SK-N-SH (cell line): ENCODE measurements at regions not wholly inside any gene's neighbourhood (a gene's known extent, or its start where the extent isn't known, plus 50 kb on each side); places are given as distances from the start of the nearest gene placed in this dataset.

Experiments used
- CTCF ChIA-PET: fragments of 300-600, 350-600 bp; formaldehyde crosslinking; extraction: SDS; loops from one replicate; lab custom pipeline; 2021; lab: Yijun Ruan, JAX
- POLR2A ChIA-PET: fragments of 350-600 bp; sonication (Branson Sonifier 250); formaldehyde crosslinking; extraction: SDS; loops from one replicate; lab custom pipeline; 2020; ENCODE audit warnings: antibody characterized with exemption, inconsistent platforms; lab: Yijun Ruan, JAX
- DNase-seq: peaks from one replicate; pipeline ENCODE4 v3.0.0; 2012
- H2AFZ ChIP-seq: fragments of 200-600 bp; sonication (generic); 2 replicates; pipeline ENCODE4 v1.8.1; 2016; ENCODE audit warnings: antibody characterized with exemption, mild to moderate bottlenecking, low read depth
- H3F3A ChIP-seq: fragments of 200-600 bp; sonication (generic); replicated peaks from 2 replicates; pipeline ENCODE3; 2016; ENCODE audit warnings: antibody characterized with exemption, mild to moderate bottlenecking; ENCODE audit not compliant: insufficient read depth
- H3K27ac ChIP-seq, 2 experiments: fragments of 200-500 bp in 1 of 2; fragments of 200-600 bp in 1 of 2; sonication (Bioruptor generic) in 1 of 2; sonication (generic), shearing (Covaris generic) in 1 of 2; 2 replicates each; pipeline versions ENCODE4 v1.5.1 to v1.6.1; 2014 to 2016; ENCODE audit warnings: low read depth in 2 of 2, inconsistent platforms in 1 of 2, low read length in 1 of 2, mild to moderate bottlenecking in 1 of 2, mixed read lengths in 1 of 2
- H3K27me3 ChIP-seq: fragments of 200-600 bp; sonication (generic), shearing (Covaris generic); 2 replicates; pipeline ENCODE4 v1.6.1; 2016; ENCODE audit warnings: mixed run types; ENCODE audit not compliant: insufficient read depth
- H3K36me3 ChIP-seq, 2 experiments: fragments of 200-500 bp in 1 of 2; fragments of 200-600 bp in 1 of 2; sonication (Bioruptor generic) in 1 of 2; sonication (generic) in 1 of 2; replicated peaks in 1 of 2; 2 replicates each; pipeline versions ENCODE3 to v1.5.1; 2014 to 2016; ENCODE audit warnings: low read length in 1 of 2, mild to moderate bottlenecking in 1 of 2; ENCODE audit not compliant: insufficient read depth in 2 of 2, control insufficient read depth in 1 of 2
- H3K4me1 ChIP-seq, 2 experiments: fragments of 200-500 bp in 1 of 2; fragments of 200-600 bp in 1 of 2; sonication (Bioruptor generic) in 1 of 2; sonication (generic), shearing (Covaris generic) in 1 of 2; 2 replicates each; pipeline versions ENCODE4 v1.5.1 to v1.6.1; 2014 to 2016; ENCODE audit warnings: low read depth in 1 of 2, low read length in 1 of 2, mixed run types in 1 of 2; ENCODE audit not compliant: insufficient read depth in 2 of 2, control insufficient read depth in 1 of 2
- H3K4me2 ChIP-seq: fragments of 200-600 bp; sonication (generic), shearing (Covaris generic); 2 replicates; pipeline ENCODE4 v1.6.1; 2017; ENCODE audit warnings: mixed run types
- H3K4me3 ChIP-seq, 2 experiments: fragments of 200-500 bp in 1 of 2; fragments of 200-600 bp in 1 of 2; sonication (Bioruptor generic) in 1 of 2; sonication (generic), shearing (Covaris generic) in 1 of 2; 2 replicates each; pipeline versions ENCODE4 v1.5.1 to v1.8.1; 2014 to 2016; ENCODE audit warnings: low read depth in 2 of 2, inconsistent platforms in 1 of 2, low read length in 1 of 2, mild to moderate bottlenecking in 1 of 2, mixed read lengths in 1 of 2, moderate library complexity in 1 of 2
- H3K79me2 ChIP-seq: fragments of 200-600 bp; sonication (generic); 2 replicates; pipeline ENCODE4 v1.8.1; 2017; ENCODE audit warnings: mild to moderate bottlenecking; ENCODE audit not compliant: insufficient read depth
- H3K9ac ChIP-seq: fragments of 200-600 bp; sonication (generic); 2 replicates; pipeline ENCODE4 v1.6.1; 2017; ENCODE audit warnings: mixed run types
- H3K9me2 ChIP-seq: fragments of 200-600 bp; sonication (generic); 2 replicates; pipeline ENCODE4 v1.6.1; 2017; ENCODE audit warnings: mixed run types
- H3K9me3 ChIP-seq: fragments of 200-600 bp; sonication (generic); 2 replicates; pipeline ENCODE4 v1.6.1; 2017; ENCODE audit warnings: mixed run types, mild to moderate bottlenecking, moderate library complexity
- H4K20me1 ChIP-seq: fragments of 200-600 bp; sonication (generic); 2 replicates; pipeline ENCODE4 v1.6.1; 2017; ENCODE audit warnings: mild to moderate bottlenecking, mixed run types; ENCODE audit not compliant: insufficient read depth
- EP300 ChIP-seq, 2 experiments: IDR thresholded peaks; 2 replicates each; pipeline versions ENCODE4 v1.4.0 to v1.6.1; 2012; ENCODE audit warnings: borderline replicate concordance in 1 of 2, low read depth in 1 of 2, low read length in 1 of 2
- FOXM1 ChIP-seq: IDR thresholded peaks from 2 replicates; pipeline ENCODE4 v1.4.0; 2012; ENCODE audit warnings: low read depth, mild to moderate bottlenecking
- GABPA ChIP-seq: IDR thresholded peaks from 2 replicates; pipeline ENCODE4 v1.4.0; 2012; ENCODE audit warnings: low read depth, mild to moderate bottlenecking
- MXI1 ChIP-seq: IDR thresholded peaks from 2 replicates; pipeline ENCODE4 v1.6.1; 2012; ENCODE audit warnings: mild to moderate bottlenecking, low read depth, low read length, improper control_type of control experiment
- NFIC ChIP-seq: IDR thresholded peaks from 2 replicates; pipeline ENCODE4 v1.4.0; 2012; ENCODE audit warnings: borderline replicate concordance
- NRF1 ChIP-seq: IDR thresholded peaks from 2 replicates; pipeline ENCODE4 v1.6.1; 2012; ENCODE audit warnings: low read depth, mild to moderate bottlenecking, low read length
- PBX3 ChIP-seq: IDR thresholded peaks from 2 replicates; pipeline ENCODE4; 2012
- POLR2AphosphoS5 ChIP-seq: IDR thresholded peaks from 2 replicates; pipeline ENCODE4 v1.6.1; 2012; ENCODE audit warnings: low read depth, low read length
- RCOR1 ChIP-seq: fragments of 150-350 bp; IDR thresholded peaks from 2 replicates; pipeline ENCODE4 v1.6.1; 2017; ENCODE audit warnings: antibody characterized with exemption, low read length
- REST ChIP-seq: IDR thresholded peaks from 2 replicates; pipeline ENCODE4 v1.6.1; 2012; ENCODE audit warnings: mild to moderate bottlenecking, low read depth, low read length, moderate library complexity
- RFX5 ChIP-seq: IDR thresholded peaks from 2 replicates; pipeline ENCODE4 v1.6.1; 2012; ENCODE audit warnings: mild to moderate bottlenecking, improper control_type of control experiment, low read length
- RXRA ChIP-seq: IDR thresholded peaks from 2 replicates; pipeline ENCODE4 v1.4.0; 2012; ENCODE audit warnings: low read depth, mild to moderate bottlenecking, borderline replicate concordance
- SIN3A ChIP-seq: IDR thresholded peaks from 2 replicates; pipeline ENCODE4 v1.6.1; 2012; ENCODE audit warnings: low read depth, mild to moderate bottlenecking, low read length, moderate library complexity, borderline replicate concordance
- SMC3 ChIP-seq: IDR thresholded peaks from 2 replicates; pipeline ENCODE4 v1.6.1; 2012; ENCODE audit warnings: low read depth, low read length, improper control_type of control experiment
- TAF1 ChIP-seq: IDR thresholded peaks from 2 replicates; pipeline ENCODE4 v1.6.1; 2012; ENCODE audit warnings: low read depth, mild to moderate bottlenecking, low read length, moderate library complexity, borderline replicate concordance
- USF2 ChIP-seq: fragments of 150-350 bp; IDR thresholded peaks from 2 replicates; pipeline ENCODE4 v1.6.1; 2017; ENCODE audit warnings: antibody characterized with exemption, low read length, low read depth, borderline replicate concordance
- WGBS: methylation state at CpG from one replicate; pipeline ENCODE4 v1.1.6; 2017; ENCODE audit warnings: low lambda C conversion rate; 5-methylcytosine and 5-hydroxymethylcytosine counted together
- TF ChIP-seq, protein P1 (sequence below): fragments of 150-350 bp; IDR thresholded peaks from 2 replicates; pipeline ENCODE4 v1.6.1; 2016; ENCODE audit warnings: mild to moderate bottlenecking, low read depth, low read length
- TF ChIP-seq, protein P2 (sequence below): fragments of 200-600 bp; sonication (generic); IDR thresholded peaks from 2 replicates; pipeline ENCODE4 v1.6.1; 2017; ENCODE audit warnings: antibody characterized with exemption, mild to moderate bottlenecking, moderate library complexity

DNA sequence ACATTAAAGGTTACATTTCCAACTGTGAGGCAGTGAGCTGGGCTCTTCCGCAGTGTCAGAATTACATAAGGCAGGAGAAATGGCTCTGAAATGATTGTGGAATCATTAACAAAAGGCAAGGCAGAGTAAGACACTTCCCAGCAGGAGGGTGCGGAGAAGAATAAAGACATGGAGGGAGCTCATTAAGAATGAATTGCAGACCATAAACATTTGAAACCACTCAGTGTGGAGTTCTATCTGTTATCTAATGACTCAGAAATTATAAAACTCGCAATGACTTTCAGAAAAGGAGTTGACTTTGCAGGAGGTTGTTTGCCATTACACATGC, 77.0 kb downstream of the SMIM21 start:
- no peaks in the 10 kb centered on the region for H3K27me3 ChIP-seq
- TF ChIP-seq FOXM1, result no peak
- no peak for TF ChIP-seq REST
- no peak for TF ChIP-seq NRF1
- no peak for TF ChIP-seq RCOR1
- TF ChIP-seq SIN3A, result no peak
- TF ChIP-seq, protein P1, sequence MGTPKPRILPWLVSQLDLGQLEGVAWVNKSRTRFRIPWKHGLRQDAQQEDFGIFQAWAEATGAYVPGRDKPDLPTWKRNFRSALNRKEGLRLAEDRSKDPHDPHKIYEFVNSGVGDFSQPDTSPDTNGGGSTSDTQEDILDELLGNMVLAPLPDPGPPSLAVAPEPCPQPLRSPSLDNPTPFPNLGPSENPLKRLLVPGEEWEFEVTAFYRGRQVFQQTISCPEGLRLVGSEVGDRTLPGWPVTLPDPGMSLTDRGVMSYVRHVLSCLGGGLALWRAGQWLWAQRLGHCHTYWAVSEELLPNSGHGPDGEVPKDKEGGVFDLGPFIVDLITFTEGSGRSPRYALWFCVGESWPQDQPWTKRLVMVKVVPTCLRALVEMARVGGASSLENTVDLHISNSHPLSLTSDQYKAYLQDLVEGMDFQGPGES, result no peak
- no peak for TF ChIP-seq SMC3
- TF ChIP-seq PBX3, result no peak
- no peak for TF ChIP-seq GABPA
- TF ChIP-seq USF2, result no peak
- TF ChIP-seq EP300 (IDR thresholded peaks at IDR 0.05; ENCODE audit: borderline replicate concordance in 1 of 2, low read depth in 1 of 2, low read length in 1 of 2), result no peak
- no peak for TF ChIP-seq NFIC
- TF ChIP-seq, protein P2, sequence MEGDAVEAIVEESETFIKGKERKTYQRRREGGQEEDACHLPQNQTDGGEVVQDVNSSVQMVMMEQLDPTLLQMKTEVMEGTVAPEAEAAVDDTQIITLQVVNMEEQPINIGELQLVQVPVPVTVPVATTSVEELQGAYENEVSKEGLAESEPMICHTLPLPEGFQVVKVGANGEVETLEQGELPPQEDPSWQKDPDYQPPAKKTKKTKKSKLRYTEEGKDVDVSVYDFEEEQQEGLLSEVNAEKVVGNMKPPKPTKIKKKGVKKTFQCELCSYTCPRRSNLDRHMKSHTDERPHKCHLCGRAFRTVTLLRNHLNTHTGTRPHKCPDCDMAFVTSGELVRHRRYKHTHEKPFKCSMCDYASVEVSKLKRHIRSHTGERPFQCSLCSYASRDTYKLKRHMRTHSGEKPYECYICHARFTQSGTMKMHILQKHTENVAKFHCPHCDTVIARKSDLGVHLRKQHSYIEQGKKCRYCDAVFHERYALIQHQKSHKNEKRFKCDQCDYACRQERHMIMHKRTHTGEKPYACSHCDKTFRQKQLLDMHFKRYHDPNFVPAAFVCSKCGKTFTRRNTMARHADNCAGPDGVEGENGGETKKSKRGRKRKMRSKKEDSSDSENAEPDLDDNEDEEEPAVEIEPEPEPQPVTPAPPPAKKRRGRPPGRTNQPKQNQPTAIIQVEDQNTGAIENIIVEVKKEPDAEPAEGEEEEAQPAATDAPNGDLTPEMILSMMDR, result no peak
- no peak for TF ChIP-seq RXRA
- TF ChIP-seq MXI1, result no peak
- TF ChIP-seq RFX5, result no peak
- TF ChIP-seq TAF1, result no peak
- TF ChIP-seq POLR2AphosphoS5, result no peak
- H3K27ac ChIP-seq, result no peak overlapping the region
- WGBS, result 46% methylated on average over 3 of the region's 3 CpGs
- no peaks in the 10 kb centered on the region for H3K9me3 ChIP-seq
- H3K4me1 ChIP-seq, result no peaks in the 10 kb centered on the region
- H3K36me3 ChIP-seq, result no peaks in the 10 kb centered on the region
- no peak overlapping the region for H2AFZ ChIP-seq
- H3K9me2 ChIP-seq, result no peaks in the 10 kb centered on the region
- H3F3A ChIP-seq, result no peaks in the 10 kb centered on the region
- H3K4me2 ChIP-seq, result no peak overlapping the region
- H3K9ac ChIP-seq, result no peak overlapping the region
- DNase-seq, result no peak
- no peaks in the 10 kb centered on the region for H3K79me2 ChIP-seq
- no peak overlapping the region for H3K4me3 ChIP-seq
- POLR2A ChIA-PET, result no interaction called here
- H4K20me1 ChIP-seq, result no peaks in the 10 kb centered on the region
- CTCF ChIA-PET, result no interaction called here
